Fibroblast of mammary gland (primary cell): ENCODE measurements at regions not wholly inside any gene's neighbourhood (a gene's known extent, or its start where the extent isn't known, plus 50 kb on each side); places are given as distances from the start of the nearest gene placed in this dataset.
"Not testable (repeated sequence)": the region's sequence is repeated elsewhere in the genome, so short reads cannot be mapped to it uniquely, and the experiment has no call there.

Experiments
- DNase-seq: peaks from one replicate; pipeline ENCODE4 v3.0.0-alpha.2; 2010; ENCODE audit warnings: low read depth
- H3K4me3 ChIP-seq: 2 replicates; pipeline ENCODE4 v1.5.1; 2011; ENCODE audit warnings: low read depth, mild to moderate bottlenecking, low read length, moderate library complexity; ENCODE audit not compliant: control insufficient read depth
- TF ChIP-seq, protein P1 (sequence below): conservative IDR thresholded peaks from 2 replicates; pipeline ENCODE4 v1.5.1; 2011; ENCODE audit warnings: low read depth, low read length, inconsistent platforms; ENCODE audit not compliant: control insufficient read depth, insufficient read depth

DNA sequence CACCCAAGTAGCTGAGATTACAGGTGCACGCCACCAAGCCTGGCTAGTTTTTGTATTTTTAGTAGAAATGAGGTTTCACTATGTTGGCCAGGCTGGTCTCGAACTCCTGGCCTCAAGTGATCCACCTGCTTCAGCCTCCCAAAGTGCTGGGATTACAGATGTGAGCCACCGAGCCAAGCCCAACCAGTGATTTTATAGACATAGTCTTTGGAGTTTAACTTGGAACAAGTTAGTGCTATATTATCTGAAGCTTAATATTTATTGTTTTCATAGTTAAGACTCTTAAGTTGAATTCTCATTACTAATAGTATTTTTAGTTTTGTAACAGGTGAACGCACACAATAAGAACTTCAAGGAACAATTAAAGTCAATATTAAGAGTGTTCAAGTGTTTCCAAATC lies 122.1 kb downstream of the SPAG6 start:
- not testable (repeated sequence) for DNase-seq, H3K4me3 ChIP-seq

DNA sequence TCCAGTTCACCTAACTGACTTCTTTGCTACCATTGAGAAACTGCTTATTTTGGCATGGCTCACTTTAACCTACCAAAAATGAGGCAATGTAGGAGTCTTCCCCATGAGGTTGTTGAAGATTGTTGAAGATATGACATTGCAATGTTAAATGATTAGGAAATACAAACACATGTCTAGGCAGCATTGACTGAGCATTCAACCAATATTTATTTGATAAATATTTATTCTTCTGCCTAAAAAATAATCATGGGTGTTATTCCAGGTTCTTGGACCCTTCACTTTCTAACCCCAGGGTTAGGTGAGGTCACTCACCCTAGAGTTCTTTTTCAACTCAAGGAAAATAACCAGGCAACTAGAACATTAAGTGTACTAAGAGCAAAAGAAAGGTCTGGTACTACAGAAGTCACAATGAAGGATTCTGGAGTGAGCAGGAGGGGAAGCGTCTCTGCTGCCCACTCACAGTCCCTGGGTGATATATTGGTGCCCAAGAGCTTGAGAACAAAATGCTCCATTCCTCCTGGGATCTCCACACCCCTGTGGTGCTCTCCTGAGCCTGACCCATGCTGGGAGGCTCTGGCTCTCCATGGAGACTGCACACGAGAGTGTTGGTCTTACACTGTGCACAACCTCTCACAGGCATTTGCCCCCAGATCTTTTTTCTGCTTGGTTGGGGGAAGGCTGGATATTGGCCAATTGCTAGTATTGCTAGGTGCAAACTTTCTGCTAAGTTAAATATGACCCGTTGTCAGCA lies 123.4 kb downstream of the SPAG6 start:
- DNase-seq = no peak
- no peak overlapping the region for H3K4me3 ChIP-seq
- TF ChIP-seq, protein P1, sequence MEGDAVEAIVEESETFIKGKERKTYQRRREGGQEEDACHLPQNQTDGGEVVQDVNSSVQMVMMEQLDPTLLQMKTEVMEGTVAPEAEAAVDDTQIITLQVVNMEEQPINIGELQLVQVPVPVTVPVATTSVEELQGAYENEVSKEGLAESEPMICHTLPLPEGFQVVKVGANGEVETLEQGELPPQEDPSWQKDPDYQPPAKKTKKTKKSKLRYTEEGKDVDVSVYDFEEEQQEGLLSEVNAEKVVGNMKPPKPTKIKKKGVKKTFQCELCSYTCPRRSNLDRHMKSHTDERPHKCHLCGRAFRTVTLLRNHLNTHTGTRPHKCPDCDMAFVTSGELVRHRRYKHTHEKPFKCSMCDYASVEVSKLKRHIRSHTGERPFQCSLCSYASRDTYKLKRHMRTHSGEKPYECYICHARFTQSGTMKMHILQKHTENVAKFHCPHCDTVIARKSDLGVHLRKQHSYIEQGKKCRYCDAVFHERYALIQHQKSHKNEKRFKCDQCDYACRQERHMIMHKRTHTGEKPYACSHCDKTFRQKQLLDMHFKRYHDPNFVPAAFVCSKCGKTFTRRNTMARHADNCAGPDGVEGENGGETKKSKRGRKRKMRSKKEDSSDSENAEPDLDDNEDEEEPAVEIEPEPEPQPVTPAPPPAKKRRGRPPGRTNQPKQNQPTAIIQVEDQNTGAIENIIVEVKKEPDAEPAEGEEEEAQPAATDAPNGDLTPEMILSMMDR = no peak

DNA sequence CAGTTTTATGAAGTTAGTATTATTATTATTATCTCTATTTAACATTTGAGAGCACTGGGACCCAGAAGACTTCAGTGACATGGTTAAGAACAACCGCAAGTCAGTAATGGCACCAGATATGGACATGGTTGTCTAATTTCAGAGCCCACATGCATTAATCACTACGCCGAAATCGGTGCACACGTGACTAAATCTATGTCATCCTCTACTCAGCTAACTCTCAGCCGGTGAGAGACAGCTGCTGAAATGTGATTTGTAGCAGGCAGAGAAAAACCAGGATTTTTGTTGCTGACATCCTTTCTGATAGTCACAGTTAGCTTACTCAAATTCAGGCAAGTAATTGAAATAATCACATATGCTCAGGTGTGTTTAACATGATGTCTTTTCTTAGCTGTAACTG lies 127.7 kb downstream of the SPAG6 start:
- no peak overlapping the region for H3K4me3 ChIP-seq
- TF ChIP-seq, protein P1 = no peak
- DNase-seq = no peak

DNA sequence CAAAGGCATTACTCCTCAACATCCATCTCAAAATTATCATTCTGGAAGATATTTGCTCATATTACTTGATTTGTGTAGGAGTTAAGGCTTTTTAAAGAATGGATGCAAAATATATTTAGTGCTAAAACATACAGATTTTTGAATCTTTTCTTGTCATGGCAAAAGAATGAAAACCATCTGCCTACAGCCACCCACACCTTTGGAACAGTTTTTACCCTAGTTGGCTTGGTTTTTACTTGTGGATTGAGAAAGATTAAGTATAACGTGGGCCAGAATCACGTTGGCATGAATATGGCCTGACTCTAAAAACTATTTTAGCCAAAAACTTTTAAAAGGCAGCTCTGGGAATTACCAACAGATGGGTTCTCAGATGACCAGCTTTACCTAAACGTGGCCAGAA lies 128.2 kb downstream of the SPAG6 start:
- peak; percentile 15 for DNase-seq
- TF ChIP-seq, protein P1 = no peak
- H3K4me3 ChIP-seq = no peak overlapping the region

DNA sequence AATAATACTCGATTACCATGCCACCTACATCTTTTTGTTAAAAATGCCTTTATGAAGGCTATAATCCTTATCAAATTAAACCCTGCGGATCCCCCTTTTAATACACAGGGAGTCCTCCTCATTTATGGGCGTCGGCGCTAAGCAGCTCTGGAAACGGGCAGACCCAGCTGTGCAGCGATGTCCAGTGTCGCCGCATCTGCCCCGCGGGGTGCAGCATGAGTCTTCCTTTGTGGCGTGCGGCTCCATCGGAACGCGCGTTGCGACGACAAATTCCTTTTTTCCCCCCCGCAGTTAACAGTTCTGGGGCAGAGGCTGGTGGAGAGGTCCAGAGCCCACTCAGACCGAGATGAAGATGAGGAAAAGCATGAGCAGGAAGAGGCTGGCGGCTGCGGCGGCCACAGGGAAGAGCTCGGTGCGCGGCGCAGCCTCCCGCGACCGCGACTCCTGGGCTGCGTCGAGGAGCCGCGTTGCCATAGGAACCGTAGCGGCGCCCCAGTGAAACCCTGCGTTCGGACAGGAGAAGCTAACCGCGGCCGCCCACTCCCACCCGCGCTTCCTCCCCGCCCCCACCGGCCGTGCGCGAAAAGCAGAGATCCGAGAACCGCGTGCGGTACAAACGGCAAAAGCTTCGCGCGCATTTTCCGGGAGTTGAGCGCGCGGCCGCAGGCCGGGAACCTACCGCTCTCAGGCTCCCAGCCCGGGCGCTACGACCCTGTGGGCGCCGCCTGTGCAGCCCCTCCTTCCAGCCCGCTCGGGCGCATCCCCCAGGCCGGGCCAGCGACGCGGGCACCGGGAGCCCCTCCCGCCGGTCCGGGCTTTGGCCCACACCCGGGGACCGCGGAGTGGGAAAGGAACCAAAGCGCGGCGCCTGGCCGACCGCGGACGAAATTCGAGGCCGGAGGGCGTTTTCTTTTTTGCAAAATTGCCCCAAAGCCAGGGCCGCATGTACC lies 130.6 kb downstream of the SPAG6 start:
- no peak for DNase-seq
- H3K4me3 ChIP-seq = peak overlapping the region; percentile 27
- TF ChIP-seq, protein P1 = no peak

DNA sequence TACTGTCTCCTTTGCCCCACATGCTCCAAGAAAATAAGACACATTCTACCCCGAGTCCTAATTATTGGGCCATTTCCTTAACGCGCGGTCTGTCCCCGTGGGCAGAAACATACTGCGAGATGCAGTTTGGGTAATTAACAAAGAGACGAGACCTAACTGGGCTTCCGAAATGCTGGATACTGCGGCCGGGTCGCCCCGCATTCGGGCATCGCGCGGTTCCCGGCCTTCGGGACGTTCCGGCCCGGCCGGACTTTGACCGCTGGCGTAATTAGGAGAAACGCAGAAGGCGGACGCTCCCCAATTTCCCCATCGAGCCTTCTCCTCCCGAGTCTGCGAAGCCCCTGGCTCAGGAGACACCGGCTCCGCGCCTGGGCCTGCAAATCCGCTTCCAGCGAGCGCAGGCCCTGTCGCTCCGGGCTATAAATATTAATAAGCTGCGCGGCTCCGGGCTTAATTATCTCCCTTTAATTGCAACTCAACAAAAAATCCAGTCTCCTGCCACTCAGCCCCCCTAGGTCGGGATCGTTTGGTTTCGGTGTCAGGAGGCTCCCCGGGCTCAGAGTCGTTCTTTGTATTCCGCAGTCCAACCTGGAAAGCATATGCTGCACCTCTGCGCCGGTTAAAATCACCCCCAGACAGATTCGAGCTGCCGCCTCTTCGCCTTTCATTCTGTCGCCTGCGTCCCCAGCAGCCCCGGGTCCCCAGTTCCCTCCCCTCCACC lies 131.5 kb downstream of the SPAG6 start:
- no peak for DNase-seq
- TF ChIP-seq, protein P1 = no peak

More for the DNA sequence above, 131.5 kb downstream of the SPAG6 start:
- H3K4me3 ChIP-seq = no peak overlapping the region
